ENCODE measurements at regions not wholly inside any gene's neighbourhood (a gene's known extent, or its start where the extent isn't known, plus 50 kb on each side); places are given as distances from the start of the nearest gene placed in this dataset.
"Not testable (repeated sequence)": the region's sequence is repeated elsewhere in the genome, so short reads cannot be mapped to it uniquely, and the experiment has no call there.

DNA sequence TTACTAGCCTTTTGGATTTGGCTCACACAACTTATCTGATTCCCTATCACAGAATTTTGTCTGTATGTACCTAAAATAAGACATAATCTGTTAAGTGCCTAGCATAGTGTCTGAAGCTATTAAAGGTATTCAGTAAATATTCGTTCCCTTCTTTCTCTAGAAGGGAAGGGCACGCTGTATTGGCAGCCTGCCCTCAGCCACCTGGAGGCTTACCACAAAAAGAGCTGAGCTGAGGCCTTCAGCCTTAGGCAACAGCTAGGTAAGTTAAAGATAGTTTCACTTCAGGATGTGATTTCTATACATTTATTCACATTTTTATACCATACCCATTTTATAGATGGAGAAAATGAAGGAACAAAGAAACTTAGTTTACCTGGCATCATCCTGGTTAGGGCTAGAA is 400.0 kb upstream of the LCORL start:
- POLR2A ChIA-PET, result no interaction called here
- Histone ChIP-seq H3K27me3 (ENCODE audit: control insufficient read depth, insufficient read depth, low read length) (no peaks in the 10 kb centered on the region), H3K4me3 (ENCODE audit: low read depth, low read length) (no peak overlapping the region), H3K9me3 (ENCODE audit: control insufficient read depth, insufficient read depth, low read length) (peaks cover 16% of the 10 kb centered on the region), H3K27ac (ENCODE audit: low read depth, low read length) (no peak overlapping the region)
- TF ChIP-seq, protein P1, sequence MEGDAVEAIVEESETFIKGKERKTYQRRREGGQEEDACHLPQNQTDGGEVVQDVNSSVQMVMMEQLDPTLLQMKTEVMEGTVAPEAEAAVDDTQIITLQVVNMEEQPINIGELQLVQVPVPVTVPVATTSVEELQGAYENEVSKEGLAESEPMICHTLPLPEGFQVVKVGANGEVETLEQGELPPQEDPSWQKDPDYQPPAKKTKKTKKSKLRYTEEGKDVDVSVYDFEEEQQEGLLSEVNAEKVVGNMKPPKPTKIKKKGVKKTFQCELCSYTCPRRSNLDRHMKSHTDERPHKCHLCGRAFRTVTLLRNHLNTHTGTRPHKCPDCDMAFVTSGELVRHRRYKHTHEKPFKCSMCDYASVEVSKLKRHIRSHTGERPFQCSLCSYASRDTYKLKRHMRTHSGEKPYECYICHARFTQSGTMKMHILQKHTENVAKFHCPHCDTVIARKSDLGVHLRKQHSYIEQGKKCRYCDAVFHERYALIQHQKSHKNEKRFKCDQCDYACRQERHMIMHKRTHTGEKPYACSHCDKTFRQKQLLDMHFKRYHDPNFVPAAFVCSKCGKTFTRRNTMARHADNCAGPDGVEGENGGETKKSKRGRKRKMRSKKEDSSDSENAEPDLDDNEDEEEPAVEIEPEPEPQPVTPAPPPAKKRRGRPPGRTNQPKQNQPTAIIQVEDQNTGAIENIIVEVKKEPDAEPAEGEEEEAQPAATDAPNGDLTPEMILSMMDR (IDR thresholded peaks at IDR 0.05; ENCODE audit: low read depth, low read length), result no peak
- DNase-seq (ENCODE audit: low read depth, low spot score), result no peak
- CTCF ChIA-PET, result no interaction called here

GRCh38 chr4:18419780-18420179 is 398.2 kb upstream of the LCORL start:
- CTCF ChIA-PET, result no interaction called here
- TF ChIP-seq, protein P1 (IDR thresholded peaks at IDR 0.05; ENCODE audit: low read depth, low read length), result no peak

GRCh38 chr4:18418195-18418898 is 396.8 kb upstream of the LCORL start:
- H3K27me3 ChIP-seq (ENCODE audit: control insufficient read depth, insufficient read depth, low read length); POLR2A ChIA-PET; H3K27ac ChIP-seq (ENCODE audit: low read depth, low read length); CTCF ChIA-PET; H3K4me3 ChIP-seq (ENCODE audit: low read depth, low read length); DNase-seq (ENCODE audit: low read depth, low spot score): not testable (repeated sequence)
- H3K9me3 ChIP-seq (ENCODE audit: control insufficient read depth, insufficient read depth, low read length), result peaks cover 21% of the 10 kb centered on the region

More at GRCh38 chr4:18419780-18420179, 398.2 kb upstream of the LCORL start:
- POLR2A ChIA-PET, result no interaction called here
- no peak overlapping the region for H3K4me3 ChIP-seq (ENCODE audit: low read depth, low read length)
- H3K9me3 ChIP-seq (ENCODE audit: control insufficient read depth, insufficient read depth, low read length), result peaks cover 16% of the 10 kb centered on the region
- H3K27ac ChIP-seq (ENCODE audit: low read depth, low read length), result no peak overlapping the region
- no peak for DNase-seq (ENCODE audit: low read depth, low spot score)
- no peaks in the 10 kb centered on the region for H3K27me3 ChIP-seq (ENCODE audit: control insufficient read depth, insufficient read depth, low read length)

GRCh38 chr4:18417651-18418050 is 396.1 kb upstream of the LCORL start:
- H3K9me3 ChIP-seq (ENCODE audit: control insufficient read depth, insufficient read depth, low read length), result peaks cover 18% of the 10 kb centered on the region
- CTCF ChIA-PET; POLR2A ChIA-PET; DNase-seq (ENCODE audit: low read depth, low spot score); H3K27me3 ChIP-seq (ENCODE audit: control insufficient read depth, insufficient read depth, low read length); H3K27ac ChIP-seq (ENCODE audit: low read depth, low read length); H3K4me3 ChIP-seq (ENCODE audit: low read depth, low read length): not testable (repeated sequence)

- Histone ChIP-seq H3K27me3 (ENCODE audit: control insufficient read depth, insufficient read depth, low read length) (no peaks in the 10 kb centered on the region), H3K9me3 (ENCODE audit: control insufficient read depth, insufficient read depth, low read length) (peaks cover 2% of the 10 kb centered on the region; the same call in 1 of the 2 replicates), H3K4me3 (ENCODE audit: low read depth, low read length) (no peak overlapping the region), H3K27ac (ENCODE audit: low read depth, low read length) (no peak overlapping the region)
- CTCF ChIA-PET, result interaction anchor here (1.1 kb wide), 1 partner anchor 589 kb away, joined by 3 read pairs; no protein-coding TSS in a partner anchor
- no peak for DNase-seq (ENCODE audit: low read depth, low spot score)
- TF ChIP-seq, protein P1 (IDR thresholded peaks at IDR 0.05; ENCODE audit: low read depth, low read length), result no peak
- POLR2A ChIA-PET, result no interaction called here
Measured at GRCh38 chr4:18406264-18406663, 384.7 kb upstream of the LCORL start.

DNA sequence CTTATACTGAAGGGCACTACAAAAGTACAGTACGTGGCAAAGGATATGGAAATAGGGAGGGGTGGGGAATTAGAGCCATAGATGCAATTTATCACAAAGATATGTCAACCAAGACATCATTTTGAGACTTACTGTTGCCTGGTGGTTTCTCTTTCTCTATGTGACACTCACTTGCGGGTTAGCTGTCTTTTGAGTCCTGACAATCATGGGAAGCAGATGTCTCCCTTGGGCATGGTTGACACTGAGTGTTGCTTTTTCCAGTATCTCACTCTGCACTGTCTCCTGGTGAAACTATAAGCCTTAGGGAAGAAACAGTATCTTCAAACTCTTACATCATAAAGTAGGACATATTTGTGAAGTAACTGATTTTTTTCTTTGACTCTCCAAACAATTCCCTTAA is 383.5 kb upstream of the LCORL start:
- CTCF ChIA-PET, result no interaction called here
- Histone ChIP-seq H3K4me3 (ENCODE audit: low read depth, low read length) (no peak overlapping the region), H3K9me3 (ENCODE audit: control insufficient read depth, insufficient read depth, low read length) (peaks cover 5% of the 10 kb centered on the region; the same call in 1 of the 2 replicates), H3K27ac (ENCODE audit: low read depth, low read length) (no peak overlapping the region), H3K27me3 (ENCODE audit: control insufficient read depth, insufficient read depth, low read length) (no peaks in the 10 kb centered on the region)
- DNase-seq (ENCODE audit: low read depth, low spot score), result no peak
- TF ChIP-seq, protein P1 (IDR thresholded peaks at IDR 0.05; ENCODE audit: low read depth, low read length), result no peak
- POLR2A ChIA-PET, result no interaction called here
